Stimulated activated memory B cell treated with anti-CD40 and anti-IgM and Interleukin-4, amounts not matched to agents 10 μg/mL and 1 μg/mL and 100 μg/mL, for 72 hours (primary cell): ENCODE measurements at regions not wholly inside any gene's neighbourhood (a gene's known extent, or its start where the extent isn't known, plus 50 kb on each side); places are given as distances from the start of the nearest gene placed in this dataset.
A peak's percentile ranks its signal among the peaks of the same experiment; 100 is the strongest.

Experiments used
- ATAC-seq: fragments of 150-1000 bp; cut with Tn5 transposase; 2 replicates; pipeline ENCODE4 v1.10.0; 2021
- H3K27ac Mint-ChIP-seq: one replicate; pipeline ENCODE4 v1.8.0; 2022; ENCODE audit warnings: mild to moderate bottlenecking, mixed read lengths
- H3K27me3 Mint-ChIP-seq: one replicate; pipeline ENCODE4 v1.8.0; 2022; ENCODE audit warnings: mixed read lengths
- H3K36me3 Mint-ChIP-seq: one replicate; pipeline ENCODE4 v1.8.0; 2022; ENCODE audit warnings: mixed read lengths
- H3K4me1 Mint-ChIP-seq: one replicate; pipeline ENCODE4 v1.8.0; 2022; ENCODE audit warnings: mixed read lengths
- H3K4me3 Mint-ChIP-seq: one replicate; pipeline ENCODE4 v1.8.0; 2022; ENCODE audit warnings: mild to moderate bottlenecking, moderate library complexity, mixed read lengths
- H3K9me3 Mint-ChIP-seq: one replicate; pipeline ENCODE4 v1.8.0; 2022; ENCODE audit warnings: mixed read lengths

GRCh38 chr10:88193018-88193417 is 329.6 kb downstream of the PTEN start:
- H3K27me3 Mint-ChIP-seq = no peaks in the 10 kb centered on the region
- ATAC-seq = peak; percentile 73
- no peaks in the 10 kb centered on the region for H3K9me3 Mint-ChIP-seq
- H3K27ac Mint-ChIP-seq = peak overlapping the region; percentile 13
- H3K4me3 Mint-ChIP-seq = no peak overlapping the region
- no peaks in the 10 kb centered on the region for H3K36me3 Mint-ChIP-seq
- peaks cover 26% of the 10 kb centered on the region for H3K4me1 Mint-ChIP-seq

GRCh38 chr10:88194041-88194887 is 330.8 kb downstream of the PTEN start:
- Mint-ChIP-seq H3K4me1 (peaks cover 26% of the 10 kb centered on the region), H3K36me3 (no peaks in the 10 kb centered on the region), H3K4me3 (no peak overlapping the region), H3K27ac (peak overlapping the region; percentile 13), H3K27me3 (no peaks in the 10 kb centered on the region), H3K9me3 (no peaks in the 10 kb centered on the region)
- ATAC-seq = no peak

DNA sequence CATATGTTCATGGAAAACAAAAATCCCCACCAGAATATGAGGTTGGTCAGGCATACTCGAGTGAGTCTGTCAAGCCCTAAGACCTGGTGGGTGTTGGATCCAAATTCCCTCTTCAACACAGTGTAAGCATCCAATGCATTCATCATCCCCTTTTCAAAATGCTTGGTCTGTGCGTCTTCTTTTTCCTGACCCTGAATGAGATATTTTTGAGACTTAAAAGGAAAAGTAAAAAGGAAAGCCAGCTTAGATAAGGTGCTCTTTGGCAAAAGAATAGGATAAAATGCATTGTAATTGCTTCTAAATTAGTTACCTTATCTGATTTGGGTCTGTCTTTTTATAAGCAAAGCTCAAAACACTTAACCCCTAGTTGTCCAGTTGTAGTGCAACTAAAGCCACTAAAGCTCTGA is 331.5 kb downstream of the PTEN start:
- Mint-ChIP-seq H3K4me3 (no peak overlapping the region), H3K27ac (peak overlapping the region; percentile 18), H3K4me1 (peaks cover 26% of the 10 kb centered on the region), H3K9me3 (no peaks in the 10 kb centered on the region), H3K27me3 (no peaks in the 10 kb centered on the region), H3K36me3 (no peaks in the 10 kb centered on the region)
- ATAC-seq = no peak

DNA sequence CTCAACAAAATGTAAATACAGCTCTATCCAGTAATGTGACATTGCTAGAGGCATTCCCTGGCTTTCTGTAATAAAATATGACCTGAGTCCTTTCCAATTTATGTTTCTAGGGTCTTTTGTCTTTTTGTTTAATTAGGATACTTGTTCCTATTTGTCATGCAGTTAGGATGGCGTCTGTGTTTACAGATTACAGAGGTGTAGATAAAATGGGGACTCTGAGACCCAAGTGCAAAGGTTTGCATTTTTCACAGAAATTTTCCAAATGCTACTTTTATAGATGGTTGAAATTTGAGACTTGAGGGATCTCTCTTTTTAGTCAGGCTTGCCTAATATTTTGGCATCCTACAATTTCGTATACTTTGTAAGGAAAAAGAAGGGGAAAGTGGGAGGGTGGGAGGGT is 332.4 kb downstream of the PTEN start:
- ATAC-seq = no peak
- H3K4me1 Mint-ChIP-seq = peaks cover 26% of the 10 kb centered on the region
- peak overlapping the region; percentile 18 for H3K27ac Mint-ChIP-seq
- no peaks in the 10 kb centered on the region for H3K27me3 Mint-ChIP-seq
- no peaks in the 10 kb centered on the region for H3K9me3 Mint-ChIP-seq
- H3K4me3 Mint-ChIP-seq = no peak overlapping the region
- H3K36me3 Mint-ChIP-seq = no peaks in the 10 kb centered on the region

- Mint-ChIP-seq H3K9me3 (no peaks in the 10 kb centered on the region), H3K36me3 (no peaks in the 10 kb centered on the region), H3K27me3 (no peaks in the 10 kb centered on the region), H3K4me1 (peaks cover 26% of the 10 kb centered on the region), H3K4me3 (no peak overlapping the region), H3K27ac (no peak overlapping the region)
- no peak for ATAC-seq
Measured at GRCh38 chr10:88196291-88196690, 332.9 kb downstream of the PTEN start.

DNA sequence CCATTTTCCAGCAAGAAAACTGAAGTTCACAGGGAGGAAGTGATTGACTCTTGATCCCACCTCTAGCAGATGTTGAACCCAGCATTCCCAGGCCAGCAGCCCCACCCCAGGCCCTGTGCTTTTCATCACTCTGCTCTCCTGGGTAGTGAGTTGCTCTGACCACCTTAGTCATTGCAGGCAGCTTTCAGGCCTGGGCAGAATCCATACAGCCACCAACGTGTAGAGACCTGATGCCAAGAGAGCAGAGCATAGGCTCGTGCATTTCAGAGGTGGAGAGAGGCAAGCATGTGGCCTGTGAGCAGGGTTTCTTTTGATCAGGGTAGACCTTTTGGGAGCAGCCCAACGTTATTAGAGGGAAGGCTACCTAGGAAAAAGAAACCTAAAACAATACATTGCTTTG is 334.6 kb downstream of the PTEN start:
- Mint-ChIP-seq H3K27me3 (no peaks in the 10 kb centered on the region), H3K27ac (no peak overlapping the region), H3K4me1 (peaks cover 22% of the 10 kb centered on the region), H3K9me3 (no peaks in the 10 kb centered on the region), H3K36me3 (no peaks in the 10 kb centered on the region), H3K4me3 (no peak overlapping the region)
- no peak for ATAC-seq

DNA sequence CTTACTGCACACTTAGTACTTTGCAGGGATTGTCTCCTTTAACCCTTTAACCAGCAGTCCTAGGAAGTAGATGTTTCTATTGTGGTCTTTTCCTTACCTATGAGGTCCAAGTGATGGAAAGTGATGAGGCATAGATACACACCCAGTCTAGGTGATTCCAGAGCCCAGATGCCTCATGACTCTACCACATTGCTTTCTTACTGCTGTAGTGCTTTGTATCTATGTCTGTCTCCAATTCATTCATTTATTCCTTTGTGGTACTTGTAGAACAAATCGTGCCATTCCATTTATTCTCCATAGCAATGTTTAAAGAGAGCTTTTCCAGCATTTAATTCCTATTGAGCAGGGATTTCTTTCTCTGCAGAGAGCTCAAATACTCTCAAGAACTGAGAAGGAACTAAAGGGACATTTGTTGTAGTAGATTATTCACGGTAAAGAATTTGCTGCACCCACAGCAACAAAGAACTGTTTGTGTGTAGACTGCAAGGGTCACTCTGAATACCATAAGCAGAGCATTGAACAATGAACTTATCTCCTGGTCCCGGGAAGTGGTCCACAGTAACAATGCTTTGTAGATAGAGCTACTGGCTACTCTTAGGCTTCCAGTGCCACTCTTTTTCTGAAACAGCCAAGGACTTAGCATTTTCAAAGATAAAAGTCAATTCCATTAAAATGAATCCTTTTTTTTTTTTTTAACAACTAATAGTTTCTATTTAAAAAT is 337.0 kb downstream of the PTEN start:
- H3K36me3 Mint-ChIP-seq = no peaks in the 10 kb centered on the region
- H3K27ac Mint-ChIP-seq = no peak overlapping the region
- no peaks in the 10 kb centered on the region for H3K9me3 Mint-ChIP-seq
- no peak for ATAC-seq
- no peaks in the 10 kb centered on the region for H3K27me3 Mint-ChIP-seq
- no peaks in the 10 kb centered on the region for H3K4me1 Mint-ChIP-seq
- no peak overlapping the region for H3K4me3 Mint-ChIP-seq

DNA sequence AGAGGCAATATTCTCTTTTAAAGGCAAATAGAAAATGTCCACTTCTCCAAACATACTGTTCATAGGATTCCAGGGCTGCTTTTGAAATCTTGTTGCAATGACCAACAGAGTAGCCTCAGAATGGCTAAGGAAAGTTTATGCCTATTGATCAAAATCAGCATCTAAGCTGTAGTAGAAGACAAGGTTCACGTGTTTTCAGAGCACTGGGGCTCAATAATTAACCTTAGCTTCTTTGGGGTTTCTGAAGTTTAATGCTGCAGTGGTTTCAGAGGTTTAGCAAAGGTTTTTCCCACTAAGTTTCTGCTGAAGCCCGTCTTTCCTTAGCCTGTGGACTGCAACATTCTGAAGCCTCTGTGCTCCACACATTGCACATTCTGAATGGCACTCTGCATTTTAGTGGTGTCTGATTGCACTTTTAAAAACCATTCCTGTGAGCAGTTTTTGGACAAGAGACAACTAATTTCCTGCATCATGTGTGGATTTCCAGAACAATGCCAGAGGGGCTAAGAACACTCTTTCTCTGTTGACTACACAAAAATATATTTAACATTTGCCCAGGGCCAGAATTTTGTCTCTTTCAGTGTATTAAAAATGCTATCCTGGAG is 342.5 kb downstream of the PTEN start:
- Mint-ChIP-seq H3K36me3 (no peaks in the 10 kb centered on the region), H3K27me3 (no peaks in the 10 kb centered on the region)
- ATAC-seq = no peak

GRCh38 chr10:88207121-88207546 is 343.7 kb downstream of the PTEN start:
- ATAC-seq = no peak
- H3K4me1 Mint-ChIP-seq = peaks cover 2% of the 10 kb centered on the region
- no peaks in the 10 kb centered on the region for H3K27me3 Mint-ChIP-seq

More for the DNA sequence above, 342.5 kb downstream of the PTEN start:
- no peaks in the 10 kb centered on the region for H3K9me3 Mint-ChIP-seq
- H3K4me3 Mint-ChIP-seq = no peak overlapping the region
- peak overlapping the region; percentile 30 for H3K27ac Mint-ChIP-seq
- H3K4me1 Mint-ChIP-seq = no peaks in the 10 kb centered on the region

GRCh38 chr10:88209231-88209630 is 345.8 kb downstream of the PTEN start:
- Mint-ChIP-seq H3K4me1 (peaks cover 6% of the 10 kb centered on the region), H3K27me3 (no peaks in the 10 kb centered on the region), H3K4me3 (no peak overlapping the region), H3K27ac (no peak overlapping the region), H3K9me3 (no peaks in the 10 kb centered on the region), H3K36me3 (no peaks in the 10 kb centered on the region)
- ATAC-seq = no peak

More at GRCh38 chr10:88207121-88207546, 343.7 kb downstream of the PTEN start:
- Mint-ChIP-seq H3K9me3 (no peaks in the 10 kb centered on the region), H3K4me3 (no peak overlapping the region), H3K27ac (no peak overlapping the region), H3K36me3 (no peaks in the 10 kb centered on the region)

GRCh38 chr10:88209837-88210561 is 346.6 kb downstream of the PTEN start:
- H3K4me3 Mint-ChIP-seq = no peak overlapping the region
- no peaks in the 10 kb centered on the region for H3K9me3 Mint-ChIP-seq
- H3K27me3 Mint-ChIP-seq = no peaks in the 10 kb centered on the region
- peaks cover 6% of the 10 kb centered on the region for H3K4me1 Mint-ChIP-seq
- H3K36me3 Mint-ChIP-seq = no peaks in the 10 kb centered on the region
- no peak overlapping the region for H3K27ac Mint-ChIP-seq
- ATAC-seq = no peak

GRCh38 chr10:88211230-88211629 is 347.8 kb downstream of the PTEN start:
- ATAC-seq = no peak
- Mint-ChIP-seq H3K4me1 (peaks cover 6% of the 10 kb centered on the region), H3K36me3 (no peaks in the 10 kb centered on the region), H3K27me3 (no peaks in the 10 kb centered on the region), H3K4me3 (no peak overlapping the region), H3K9me3 (no peaks in the 10 kb centered on the region), H3K27ac (no peak overlapping the region)

DNA sequence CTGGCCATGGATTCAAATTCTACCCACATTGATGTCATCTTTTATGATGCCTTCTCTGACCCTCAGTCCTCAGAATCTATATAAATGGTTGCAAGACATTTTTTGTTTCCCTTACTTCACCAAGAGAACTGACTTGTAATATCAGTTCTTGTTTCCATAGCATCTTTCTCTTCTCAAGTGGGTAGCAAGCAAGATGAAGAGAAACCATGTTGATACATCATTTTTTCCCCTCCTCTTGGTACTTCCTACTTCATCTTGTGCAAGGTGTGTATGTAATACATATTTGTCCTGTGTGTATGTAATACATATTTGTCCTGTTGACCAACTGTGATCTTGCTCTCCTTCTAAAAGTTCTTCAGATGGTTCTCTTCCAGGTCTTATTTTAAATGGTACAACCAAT is 348.6 kb downstream of the PTEN start:
- Mint-ChIP-seq H3K27me3 (no peaks in the 10 kb centered on the region), H3K36me3 (no peaks in the 10 kb centered on the region), H3K4me1 (peaks cover 6% of the 10 kb centered on the region), H3K9me3 (no peaks in the 10 kb centered on the region), H3K4me3 (no peak overlapping the region), H3K27ac (no peak overlapping the region)
- ATAC-seq = peak; percentile 45

- H3K27me3 Mint-ChIP-seq = no peaks in the 10 kb centered on the region
- peaks cover 6% of the 10 kb centered on the region for H3K4me1 Mint-ChIP-seq
- no peak for ATAC-seq
Measured at GRCh38 chr10:88213065-88213605, 349.7 kb downstream of the PTEN start.

DNA sequence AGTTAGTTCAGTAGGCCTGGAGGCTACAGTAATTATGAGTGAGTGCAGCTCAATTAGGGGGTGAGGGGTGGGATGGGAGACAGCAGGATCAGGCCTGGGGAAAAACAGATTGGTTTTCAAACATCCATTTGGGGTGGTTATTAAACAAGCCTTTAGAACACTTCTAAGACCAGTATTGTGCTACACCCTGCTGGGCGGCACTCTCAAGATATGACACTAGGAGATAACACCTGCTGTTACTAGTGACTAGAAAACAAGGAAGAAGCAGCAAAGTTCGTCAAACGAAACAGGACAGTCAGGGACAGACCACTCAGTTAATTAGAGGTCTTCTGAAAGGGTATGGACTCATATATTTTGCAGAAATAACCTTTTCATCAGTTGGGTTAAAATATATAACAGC is 353.6 kb downstream of the PTEN start:
- no peaks in the 10 kb centered on the region for H3K9me3 Mint-ChIP-seq
- H3K27ac Mint-ChIP-seq = peak overlapping the region; percentile 22
- H3K4me1 Mint-ChIP-seq = peaks cover 17% of the 10 kb centered on the region
- H3K36me3 Mint-ChIP-seq = no peaks in the 10 kb centered on the region
- H3K27me3 Mint-ChIP-seq = no peaks in the 10 kb centered on the region
- H3K4me3 Mint-ChIP-seq = no peak overlapping the region
- ATAC-seq = no peak

More at GRCh38 chr10:88213065-88213605, 349.7 kb downstream of the PTEN start:
- Mint-ChIP-seq H3K36me3 (no peaks in the 10 kb centered on the region), H3K27ac (no peak overlapping the region), H3K4me3 (no peak overlapping the region), H3K9me3 (no peaks in the 10 kb centered on the region)
